HG02981 (cell line): ENCODE measurements at regions not wholly inside any gene's neighbourhood (a gene's known extent, or its start where the extent isn't known, plus 50 kb on each side); places are given as distances from the start of the nearest gene placed in this dataset.

Experiments used
- ATAC-seq: cut with Tn5 transposase; IDR thresholded peaks from one replicate; pipeline ENCODE4 v1.9.1; 2021; ENCODE audit warnings: mild to moderate bottlenecking, moderate library complexity; ENCODE audit not compliant: unreplicated experiment

DNA sequence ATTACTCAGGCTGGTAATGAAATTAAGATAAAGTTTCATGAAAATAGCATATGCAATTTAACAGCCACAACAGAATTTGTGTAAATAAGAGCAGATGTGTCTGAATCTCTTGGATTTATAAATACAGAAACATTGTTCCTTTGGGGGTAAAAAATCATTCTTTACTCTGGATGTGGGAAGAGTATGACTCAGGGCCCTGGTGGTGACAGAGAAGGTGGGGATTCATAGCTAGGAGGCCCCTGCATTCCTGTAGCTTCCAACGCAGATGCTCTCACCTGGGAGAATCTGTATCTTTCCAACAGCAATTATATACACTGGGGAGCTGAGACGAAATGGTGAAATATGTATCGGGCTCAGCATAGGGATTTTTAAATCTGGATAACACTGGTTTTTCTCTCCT is 167.6 kb upstream of the CADPS start:
- ATAC-seq: no peak

DNA sequence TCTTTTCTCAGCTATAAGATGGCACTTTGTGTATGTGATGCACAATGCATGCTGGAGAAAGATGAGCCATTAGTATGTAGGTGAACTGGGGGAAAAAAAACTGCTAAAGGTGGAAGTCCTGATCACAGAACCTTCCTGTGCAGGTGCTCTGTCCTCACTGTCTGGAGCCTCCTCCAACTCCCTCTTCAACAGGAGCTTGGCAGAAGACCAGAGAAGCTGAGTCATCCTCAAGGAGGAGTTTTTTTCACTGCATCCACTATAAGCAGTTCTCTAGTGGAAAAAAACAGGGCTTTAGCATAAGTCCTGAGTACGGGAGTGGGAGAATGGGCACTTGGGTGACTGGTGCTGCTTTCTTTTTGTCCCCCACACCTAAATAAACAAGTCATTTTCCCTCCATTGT is 168.4 kb upstream of the CADPS start:
- ATAC-seq: no peak

DNA sequence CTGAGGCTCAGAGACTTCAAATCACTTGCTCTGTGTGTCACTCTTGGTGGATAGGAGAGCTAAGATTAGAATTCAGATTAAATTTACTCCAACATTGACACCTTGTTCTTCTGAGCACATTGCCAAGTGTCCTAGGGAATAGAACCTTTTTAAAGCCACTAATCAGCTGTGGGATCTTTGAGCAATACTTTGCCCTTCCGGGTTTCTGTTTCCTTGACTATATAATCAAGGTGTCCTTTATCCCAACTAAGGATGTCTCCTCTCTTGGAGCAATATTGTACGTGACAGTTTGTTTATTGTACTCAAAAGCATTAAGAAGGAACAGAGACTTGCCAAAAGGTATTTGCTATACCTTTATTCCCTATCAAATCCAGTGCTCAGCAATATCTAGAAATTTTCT is 170.9 kb upstream of the CADPS start:
- no peak for ATAC-seq

DNA sequence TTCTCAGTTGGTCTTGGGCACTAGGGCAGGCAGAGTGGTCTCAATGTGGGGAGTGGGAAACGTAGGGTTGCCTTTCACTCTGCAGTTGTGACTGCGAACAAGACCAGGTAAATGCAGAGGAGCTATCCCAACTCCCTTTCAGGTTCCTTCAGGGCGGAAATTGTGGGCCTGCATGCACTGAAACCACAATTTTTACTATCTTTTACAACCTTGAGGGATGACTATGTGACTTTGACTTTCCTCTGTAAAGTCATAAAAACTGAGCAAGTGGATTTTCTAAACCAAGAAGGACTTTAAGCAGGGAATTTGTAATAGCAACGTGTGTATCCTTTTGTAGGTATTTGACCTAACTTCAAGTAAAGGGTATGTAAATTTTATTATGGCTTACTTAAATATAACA is 171.4 kb upstream of the CADPS start:
- ATAC-seq: no peak

DNA sequence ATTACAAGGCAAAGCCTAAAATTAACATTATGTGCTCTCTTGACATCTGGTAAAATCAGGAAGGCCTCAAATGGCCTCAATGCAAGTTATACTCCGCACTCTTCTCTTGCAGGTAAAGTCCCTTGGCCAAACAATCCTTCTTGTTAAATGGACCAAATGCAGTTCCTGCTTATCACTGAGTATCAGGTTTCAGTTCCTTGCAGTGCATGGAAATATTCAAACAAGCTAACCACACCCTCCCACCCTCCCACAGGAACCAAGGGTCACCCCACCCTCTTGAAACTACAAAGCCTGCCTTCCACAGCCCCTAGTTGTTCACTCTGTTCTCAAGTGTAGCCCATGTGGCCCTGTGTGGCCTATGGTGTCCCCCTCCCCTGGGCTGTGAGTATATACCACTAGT is 171.9 kb upstream of the CADPS start:
- no peak for ATAC-seq

DNA sequence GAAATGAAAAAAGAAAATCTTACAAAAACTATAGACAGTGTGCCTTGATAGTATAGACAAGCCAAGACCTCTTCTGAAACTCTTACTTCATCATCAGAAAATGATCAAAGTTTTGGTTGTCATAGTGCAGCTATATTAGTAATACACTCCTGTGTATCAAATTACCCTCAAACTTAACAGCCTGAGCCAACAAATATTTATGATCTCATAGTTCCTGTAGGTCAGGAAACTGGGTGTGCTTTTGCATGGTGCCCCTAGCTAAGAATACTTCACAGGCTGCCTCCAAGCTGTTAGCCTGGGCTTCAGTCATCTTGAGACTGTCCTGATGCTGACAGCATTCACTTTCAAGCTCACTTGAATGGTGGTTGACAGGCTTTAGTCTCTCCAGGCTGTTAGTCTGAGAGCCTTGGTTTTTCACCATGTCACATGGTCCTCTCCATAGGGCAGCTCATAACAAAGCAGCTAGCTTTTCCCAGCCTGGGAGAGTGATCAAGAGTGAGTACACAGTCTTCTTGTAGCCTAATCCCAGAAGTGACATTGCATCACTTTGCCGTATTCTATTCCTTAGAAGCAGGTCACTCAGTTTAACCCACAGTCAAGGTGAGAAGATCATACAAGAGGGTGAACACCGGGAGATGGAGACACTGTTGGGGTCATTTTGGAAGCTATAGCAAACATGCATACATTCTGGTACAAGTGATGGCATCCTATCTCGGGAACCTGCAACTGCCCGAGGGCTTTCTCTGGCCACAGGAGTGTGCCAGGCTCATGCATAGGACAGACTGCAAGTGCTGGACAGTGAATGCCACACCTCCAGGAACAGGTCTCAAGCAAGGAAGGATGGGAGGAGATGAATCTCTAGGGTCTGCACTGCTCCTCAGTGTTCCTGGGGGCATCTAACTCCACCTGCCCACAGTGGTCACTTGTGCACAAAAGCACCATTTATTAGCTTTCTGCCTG is 173.4 kb upstream of the CADPS start:
- no peak for ATAC-seq

DNA sequence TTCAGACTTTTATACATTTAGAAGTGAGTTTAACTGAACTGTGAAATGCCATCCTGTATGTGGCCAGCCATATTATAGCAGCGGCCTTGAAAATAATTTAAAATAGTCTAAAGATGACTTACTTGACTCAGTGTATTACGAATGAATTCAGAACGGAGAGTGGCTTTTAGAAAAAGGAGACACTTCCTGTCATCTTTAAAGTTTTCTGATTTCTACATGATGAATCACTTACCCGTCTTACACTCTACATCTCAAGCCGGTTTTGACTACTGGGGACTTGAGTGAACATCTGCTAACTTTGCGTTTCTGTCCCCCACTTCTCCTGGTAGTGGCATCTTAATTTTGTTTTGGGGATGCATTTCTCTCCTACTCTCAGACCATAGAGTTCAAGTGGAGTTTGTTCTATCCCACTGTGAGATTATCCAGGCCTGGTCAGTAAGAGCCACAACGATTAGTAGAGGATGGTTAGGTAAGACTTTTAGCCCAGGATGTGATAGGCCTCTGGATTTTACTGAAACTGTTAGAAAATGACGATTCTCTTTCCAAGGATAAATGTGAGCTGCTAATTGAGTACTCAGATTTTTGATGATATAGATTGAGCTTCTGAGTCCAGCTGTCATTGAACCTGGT is 175.4 kb upstream of the CADPS start:
- ATAC-seq: no peak

DNA sequence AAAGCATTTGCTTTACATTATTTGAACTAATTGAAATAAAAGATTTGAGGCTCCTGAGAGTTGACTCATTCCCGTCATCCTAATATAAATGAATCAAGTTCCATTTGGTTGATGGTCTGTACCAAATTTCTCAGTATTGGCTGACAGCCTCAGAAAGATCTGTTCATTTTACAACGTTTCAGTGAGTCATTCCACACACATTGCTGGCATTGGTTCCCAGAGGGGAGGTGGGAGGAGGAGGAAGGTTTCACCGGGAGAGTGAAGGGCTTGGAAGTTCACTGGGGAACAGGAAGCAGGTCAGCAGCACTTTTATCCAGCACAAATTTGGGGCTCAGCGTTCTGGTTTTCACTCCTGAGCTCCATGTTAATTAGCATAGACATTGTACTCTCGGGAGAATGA is 176.7 kb upstream of the CADPS start:
- ATAC-seq: no peak

DNA sequence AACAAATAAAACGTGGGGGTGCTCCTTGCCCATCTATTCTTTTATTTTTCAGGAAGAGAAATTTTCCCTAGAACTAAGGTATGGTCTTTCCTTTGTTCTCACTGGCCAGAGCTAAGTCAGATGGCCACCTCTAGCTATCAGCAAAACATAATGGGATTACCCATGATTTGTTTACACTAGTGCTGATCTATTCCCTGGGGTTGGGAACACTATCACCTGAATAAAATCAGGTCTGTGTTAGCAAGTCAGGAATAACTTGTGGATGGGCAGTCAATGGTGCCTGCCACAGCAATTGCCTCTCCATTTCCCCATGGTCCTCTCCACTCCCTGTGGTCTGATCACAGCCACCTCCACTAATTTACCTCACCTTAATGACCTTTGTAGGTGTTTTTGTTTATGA is 181.7 kb upstream of the CADPS start:
- no peak for ATAC-seq

DNA sequence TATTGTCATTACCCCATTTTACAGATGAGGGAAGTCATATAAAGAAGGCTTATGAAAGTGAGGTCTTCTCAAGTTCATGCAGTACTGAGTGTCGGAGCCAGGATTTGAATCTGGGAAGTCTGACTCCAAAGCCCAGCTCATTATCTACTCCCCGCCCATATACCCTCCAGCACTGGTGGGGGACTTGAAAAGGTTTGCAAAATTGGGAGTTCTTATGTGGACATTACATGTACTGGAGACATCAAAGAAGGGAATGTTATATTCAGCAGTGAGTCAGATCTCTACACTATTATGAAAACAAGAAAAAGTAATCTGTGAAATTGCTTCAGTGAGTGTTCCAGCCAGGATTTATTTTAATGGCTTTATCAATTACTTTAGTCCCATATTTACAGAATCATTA is 185.2 kb upstream of the CADPS start:
- no peak for ATAC-seq

DNA sequence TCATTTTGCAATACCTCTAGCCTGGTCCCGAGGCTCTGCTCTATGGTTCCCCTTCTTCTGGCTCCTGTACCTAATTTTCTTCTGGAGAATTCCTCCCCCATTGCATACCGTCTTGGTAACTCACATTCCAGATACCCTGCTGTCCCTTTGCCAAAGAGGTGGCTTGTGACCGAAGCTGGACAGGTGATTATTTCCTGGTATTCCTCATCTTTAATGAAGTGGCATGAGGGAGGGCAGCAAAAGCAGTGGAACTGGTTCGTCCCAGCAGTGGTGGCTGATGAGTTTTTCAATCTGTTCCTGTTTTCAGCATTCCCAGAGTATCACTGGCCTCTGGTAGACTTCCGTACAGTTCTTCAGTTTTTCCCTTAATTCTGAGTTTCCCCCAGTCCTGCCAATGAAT is 186.2 kb upstream of the CADPS start:
- no peak for ATAC-seq

DNA sequence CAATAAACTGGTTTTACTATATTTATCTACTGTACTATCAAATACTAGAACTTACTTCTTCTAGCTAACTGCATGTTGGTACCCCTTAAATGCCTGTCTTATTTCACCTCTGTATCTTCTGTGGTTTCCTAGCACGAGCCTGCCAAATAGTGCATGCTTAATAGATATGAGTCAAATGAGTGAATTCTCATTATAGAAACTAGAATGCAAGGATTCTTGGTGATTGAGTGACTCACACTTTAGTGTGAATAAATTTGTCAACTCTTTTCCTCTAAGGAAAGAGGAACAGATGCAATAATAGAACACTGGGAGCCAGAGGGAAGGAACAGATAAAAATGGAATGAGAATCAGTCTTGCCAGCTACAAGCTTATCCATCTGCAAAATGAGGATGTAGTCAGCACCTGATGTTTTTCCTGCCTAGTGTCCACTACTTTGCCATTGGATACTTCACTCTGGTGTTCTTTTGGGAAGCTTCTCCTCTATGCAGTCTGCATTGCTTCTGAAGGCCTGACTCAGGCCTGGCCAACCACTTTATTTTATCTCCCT is 189.1 kb upstream of the CADPS start:
- no peak for ATAC-seq

DNA sequence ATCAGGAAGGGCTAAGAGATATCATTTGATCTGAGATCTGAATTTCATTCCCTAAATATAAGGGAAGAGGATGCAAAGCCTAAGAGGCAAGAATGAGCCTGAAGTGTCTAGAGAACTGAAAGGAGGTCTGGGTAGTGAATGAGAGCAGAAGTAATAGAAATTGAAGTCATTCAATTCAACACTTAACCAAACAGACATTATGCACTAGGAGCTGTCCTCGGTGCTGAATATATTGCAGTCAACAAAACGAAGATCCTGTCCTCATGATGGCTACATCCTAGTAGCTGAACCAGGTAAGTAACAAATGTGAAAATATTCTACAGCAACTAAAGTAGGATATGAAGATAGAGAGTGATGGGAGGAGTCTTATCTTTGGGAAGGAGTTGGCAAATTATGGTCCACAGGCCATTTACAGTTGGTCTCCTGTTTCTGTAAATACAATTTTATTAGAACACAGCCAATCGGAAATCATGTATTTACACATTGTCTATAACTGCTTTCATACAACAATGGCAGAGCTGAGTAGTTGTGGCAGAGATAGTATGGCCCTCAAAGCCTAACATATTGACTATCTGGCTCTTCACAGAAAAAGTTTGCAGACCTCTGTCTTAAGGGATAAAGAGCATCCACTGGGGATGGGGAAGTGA is 192.9 kb upstream of the CADPS start:
- ATAC-seq: no peak

DNA sequence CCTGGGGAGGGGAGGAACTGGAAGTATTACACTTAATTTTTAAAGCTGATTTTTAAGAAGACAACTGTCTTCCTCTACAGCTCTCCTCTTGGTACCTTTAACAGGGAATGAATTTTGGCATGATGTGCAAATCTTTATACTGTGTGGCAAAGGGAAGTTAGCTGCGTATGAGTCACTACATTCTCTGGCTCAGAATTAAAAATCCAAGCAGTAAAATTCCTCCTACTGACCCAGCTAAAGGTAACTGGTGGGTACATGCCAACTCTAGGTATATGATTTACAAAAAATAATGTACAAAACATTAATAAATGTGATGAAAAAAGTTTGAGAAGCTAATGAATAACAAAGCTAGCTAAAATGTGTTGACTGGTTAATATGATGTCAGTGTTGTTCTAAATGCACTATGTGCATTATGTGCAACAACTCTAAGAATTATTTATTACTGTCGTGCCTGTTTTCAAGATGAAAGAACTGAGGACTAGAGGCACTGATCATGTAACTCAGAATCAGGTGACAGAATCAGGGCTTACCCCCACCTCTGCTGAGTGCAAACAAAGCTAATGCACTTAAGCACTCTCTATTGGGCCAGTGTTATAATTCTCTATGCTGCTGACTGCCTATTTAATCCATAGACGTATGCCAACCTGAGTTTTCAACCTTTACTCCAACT is 194.7 kb upstream of the CADPS start:
- no peak for ATAC-seq

DNA sequence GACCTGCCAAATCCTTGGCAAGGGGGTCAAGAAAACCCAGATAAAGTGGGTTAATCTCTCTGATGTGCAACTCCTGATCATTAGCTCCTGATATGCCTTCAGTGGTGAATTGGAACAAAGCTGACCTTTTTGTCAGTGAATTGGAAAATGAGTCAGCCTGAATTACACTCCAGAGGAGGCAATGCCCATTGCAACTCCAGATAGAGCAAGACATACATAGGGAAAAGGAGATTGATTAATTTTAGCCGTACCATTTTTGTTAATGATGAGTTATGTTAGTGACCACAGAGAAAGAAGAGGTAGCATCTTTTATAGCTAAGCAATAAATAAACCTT is 195.2 kb upstream of the CADPS start:
- no peak for ATAC-seq

DNA sequence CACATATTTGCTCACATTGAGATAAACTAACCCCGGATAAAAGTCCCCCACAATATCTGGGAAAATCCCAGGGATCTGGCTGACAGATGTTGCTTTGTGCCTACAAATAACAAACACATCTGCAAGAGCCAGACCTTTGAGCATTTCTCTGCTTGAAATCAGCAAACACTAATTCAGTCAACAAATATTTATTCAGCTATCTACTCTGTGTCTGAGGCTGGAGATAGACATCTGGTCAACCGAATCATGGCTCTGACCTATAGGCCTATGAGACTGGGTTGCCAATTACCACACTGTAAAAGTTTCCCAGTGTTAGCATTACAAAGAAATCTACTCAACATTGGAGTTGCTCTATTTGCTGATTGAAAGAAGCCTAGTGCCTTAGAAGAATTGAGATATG is 201.1 kb upstream of the CADPS start:
- no peak for ATAC-seq

DNA sequence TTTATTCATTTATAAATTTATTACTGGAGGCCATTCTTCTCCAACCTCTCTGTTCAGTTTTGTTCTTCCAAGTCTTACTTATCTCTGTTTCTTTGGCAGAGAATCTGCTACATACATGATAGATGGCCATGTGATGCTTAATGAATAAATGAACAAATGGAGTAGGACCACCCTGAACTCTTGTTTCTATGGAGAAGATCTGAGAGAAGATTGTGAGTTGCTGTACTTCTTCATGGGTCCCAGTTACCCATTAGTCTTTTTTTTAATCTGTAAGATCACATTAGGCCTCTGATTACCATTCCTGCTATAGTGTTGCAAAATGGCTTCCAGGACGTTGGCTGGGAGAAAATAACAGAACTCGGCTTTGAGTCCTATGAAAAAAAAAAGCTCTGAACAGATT is 191.9 kb upstream of the SYNPR start:
- ATAC-seq: no peak

DNA sequence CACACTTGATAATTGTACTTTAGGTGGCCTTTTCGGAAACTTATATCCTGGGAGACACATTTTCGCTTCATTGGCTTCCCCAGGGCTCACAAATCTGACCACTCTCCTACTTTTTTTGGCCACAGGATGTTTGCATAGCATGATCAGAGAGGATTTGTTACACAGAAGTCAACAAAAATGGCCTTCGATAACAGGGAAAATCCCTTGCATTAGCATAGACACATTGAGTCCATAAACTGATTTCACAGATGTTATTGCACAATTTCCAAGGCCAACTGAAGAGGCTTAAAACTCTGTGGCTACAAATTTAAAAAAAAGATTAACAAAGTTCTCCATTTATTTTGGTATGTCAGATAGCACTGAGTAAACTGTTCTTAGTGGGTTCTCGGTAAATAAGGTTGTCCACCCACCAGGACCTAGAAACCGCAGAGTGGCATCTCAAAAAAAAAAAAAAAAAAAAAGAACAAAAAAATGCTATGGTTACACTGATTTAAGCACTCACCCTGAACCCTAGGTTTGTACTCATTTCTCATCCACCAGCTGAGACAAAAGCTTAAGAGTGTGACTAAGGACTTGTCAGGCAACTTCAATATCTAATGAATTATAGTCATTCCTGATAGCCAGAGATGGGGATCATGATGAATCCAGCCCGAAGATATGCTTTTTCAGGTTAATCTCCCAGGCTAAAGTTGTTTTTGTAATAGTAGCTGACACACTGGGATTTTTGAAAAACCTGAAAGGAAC is 188.9 kb upstream of the SYNPR start:
- no peak for ATAC-seq

DNA sequence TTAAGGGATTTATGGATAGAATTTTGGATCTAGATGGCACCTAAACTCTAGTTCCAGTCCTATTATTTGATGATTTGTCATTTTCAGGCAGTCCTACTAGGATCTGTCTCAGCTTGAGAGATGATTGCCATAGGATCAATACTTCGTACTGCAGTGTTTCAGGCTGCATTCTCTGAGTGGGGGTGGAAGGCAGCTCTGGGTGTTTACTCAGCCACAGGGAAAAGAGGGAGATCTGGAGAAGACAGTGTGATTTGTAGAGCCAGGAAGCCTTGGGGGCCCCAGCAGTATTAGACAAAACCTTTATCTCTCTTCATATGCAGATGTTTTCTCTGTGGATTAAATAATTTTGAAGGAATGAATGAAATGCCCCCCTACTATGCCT is 188.4 kb upstream of the SYNPR start:
- ATAC-seq: no peak

DNA sequence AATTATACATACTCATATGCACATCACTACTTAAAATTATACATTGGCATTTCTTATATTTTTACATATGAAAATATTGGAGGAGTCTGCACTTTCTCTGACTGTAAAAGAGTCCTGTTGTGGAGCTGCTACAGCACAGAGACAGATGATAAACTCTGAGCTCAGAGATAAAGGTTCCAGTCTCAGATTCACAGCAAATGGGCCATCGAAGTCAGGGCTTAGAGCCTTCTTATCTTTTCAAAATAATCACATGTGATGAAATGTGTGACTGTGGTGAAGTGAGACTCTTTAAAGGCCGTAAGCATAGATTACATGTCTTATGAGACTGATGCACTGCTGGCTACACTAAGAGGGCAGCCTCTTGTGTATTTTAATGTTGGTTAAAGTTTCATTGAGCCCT is 187.5 kb upstream of the SYNPR start:
- no peak for ATAC-seq

DNA sequence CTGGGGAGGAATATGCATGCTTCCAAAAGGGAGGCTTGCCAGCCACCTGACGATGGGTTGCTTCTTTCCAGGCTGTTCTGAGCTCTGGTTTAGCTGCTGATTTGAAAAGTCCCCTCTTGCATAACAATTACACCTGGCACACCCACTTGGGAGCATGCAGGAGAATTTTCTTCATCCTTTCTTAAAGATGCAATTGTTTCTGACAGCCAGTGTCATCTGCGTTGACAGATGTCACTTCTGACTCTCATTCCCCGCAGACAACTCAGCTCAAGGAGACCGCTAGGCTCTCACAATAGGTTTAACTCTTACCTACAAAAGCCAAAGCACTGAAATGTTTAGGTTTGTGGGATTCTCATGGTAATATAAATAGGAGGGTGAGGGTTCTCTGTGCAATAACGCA is 185.6 kb upstream of the SYNPR start:
- ATAC-seq: no peak
